K562 (cell line): ENCODE measurements at regions not wholly inside any gene's neighbourhood (a gene's known extent, or its start where the extent isn't known, plus 50 kb on each side); places are given as distances from the start of the nearest gene placed in this dataset.

ENCODE experiments used
- CHD2 ChIP-seq: IDR thresholded peaks from 2 replicates; pipeline ENCODE4 v1.6.1; 2011; ENCODE audit warnings: low read depth, low read length
- JUN ChIP-seq, 2 experiments: sonication (generic) in 1 of 2; formaldehyde crosslinking in 1 of 2; IDR thresholded peaks; 2 replicates each; pipeline versions ENCODE4 v1.6.1 to v1.8.0; 2012 to 2022; ENCODE audit warnings: borderline replicate concordance in 2 of 2, mild to moderate bottlenecking in 2 of 2, improper control_type of control experiment in 1 of 2, low read depth in 1 of 2, low read length in 1 of 2, missing genetic modification reagents in 1 of 2
- TAF7 ChIP-seq: fragments of 450-650 bp; IDR thresholded peaks from 2 replicates; pipeline ENCODE4 v1.6.1; 2016; ENCODE audit warnings: missing genetic modification characterization, missing compliant biosample characterization
- ZC3H11A ChIP-seq: IDR thresholded peaks from 2 replicates; pipeline ENCODE4 v1.6.1; 2012; ENCODE audit warnings: low read depth, low read length, improper control_type of control experiment
- TF ChIP-seq, protein P1 (sequence below): fragments of 450-650 bp; IDR thresholded peaks from 2 replicates; pipeline ENCODE4 v1.6.1; 2017; ENCODE audit warnings: mild to moderate bottlenecking, moderate library complexity

DNA sequence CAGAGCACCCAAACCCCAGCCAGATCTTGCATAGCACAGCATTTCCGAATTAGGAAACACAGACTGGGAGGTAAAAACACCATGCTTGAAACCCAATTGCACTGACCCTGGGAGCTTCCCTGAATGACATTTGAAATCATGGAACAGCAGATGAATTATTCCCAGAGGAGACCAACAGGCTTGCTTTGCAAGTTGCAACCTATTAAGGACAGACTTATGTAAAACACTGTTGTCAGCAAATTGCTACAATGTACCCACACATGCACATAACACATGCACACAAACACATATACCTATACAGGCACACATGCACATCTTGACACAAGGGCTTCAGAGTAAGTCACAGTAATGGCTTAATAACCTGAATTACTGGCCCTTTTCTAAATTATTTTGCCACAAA is 984.8 kb downstream of the DNAH5 start:
- TF ChIP-seq CHD2 (no peak), ZC3H11A (no peak), TAF7 (tag) (no peak), JUN (IDR thresholded peaks at IDR 0.05; ENCODE audit: borderline replicate concordance, low read depth, low read length) (no peak), JUN (CRISPR knock-in tag; IDR thresholded peaks at IDR 0.05; ENCODE audit: borderline replicate concordance) (no peak)
- TF ChIP-seq, protein P1, sequence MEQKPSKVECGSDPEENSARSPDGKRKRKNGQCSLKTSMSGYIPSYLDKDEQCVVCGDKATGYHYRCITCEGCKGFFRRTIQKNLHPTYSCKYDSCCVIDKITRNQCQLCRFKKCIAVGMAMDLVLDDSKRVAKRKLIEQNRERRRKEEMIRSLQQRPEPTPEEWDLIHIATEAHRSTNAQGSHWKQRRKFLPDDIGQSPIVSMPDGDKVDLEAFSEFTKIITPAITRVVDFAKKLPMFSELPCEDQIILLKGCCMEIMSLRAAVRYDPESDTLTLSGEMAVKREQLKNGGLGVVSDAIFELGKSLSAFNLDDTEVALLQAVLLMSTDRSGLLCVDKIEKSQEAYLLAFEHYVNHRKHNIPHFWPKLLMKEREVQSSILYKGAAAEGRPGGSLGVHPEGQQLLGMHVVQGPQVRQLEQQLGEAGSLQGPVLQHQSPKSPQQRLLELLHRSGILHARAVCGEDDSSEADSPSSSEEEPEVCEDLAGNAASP = no peak
